HG02938 (cell line): ENCODE measurements at regions not wholly inside any gene's neighbourhood (a gene's known extent, or its start where the extent isn't known, plus 50 kb on each side); places are given as distances from the start of the nearest gene placed in this dataset.
"Not testable (repeated sequence)": the region's sequence is repeated elsewhere in the genome, so short reads cannot be mapped to it uniquely, and the experiment has no call there.

Experiments
- ATAC-seq: cut with Tn5 transposase; IDR thresholded peaks from one replicate; pipeline ENCODE4 v1.9.1; 2021; ENCODE audit warnings: mild to moderate bottlenecking, moderate library complexity; ENCODE audit not compliant: unreplicated experiment

- no peak for ATAC-seq
Measured at GRCh38 chr14:51341338-51341737, 101.3 kb downstream of the TMX1 start.

GRCh38 chr14:51342226-51342625 lies 102.2 kb downstream of the TMX1 start:
- ATAC-seq, result no peak

GRCh38 chr14:51351997-51352396 lies 112.0 kb downstream of the TMX1 start:
- ATAC-seq, result no peak

- ATAC-seq, result no peak
Measured at GRCh38 chr14:51353901-51354300, 113.9 kb downstream of the TMX1 start.

- no peak for ATAC-seq
Measured at GRCh38 chr14:51354846-51355245, 114.8 kb downstream of the TMX1 start.

GRCh38 chr14:51356381-51356780 lies 116.3 kb downstream of the TMX1 start:
- no peak for ATAC-seq

GRCh38 chr14:51357250-51357649 lies 117.2 kb downstream of the TMX1 start:
- no peak for ATAC-seq

- ATAC-seq, result no peak
Measured at GRCh38 chr14:51360592-51360991, 120.5 kb downstream of the TMX1 start.

GRCh38 chr14:51365241-51365965 lies 125.4 kb downstream of the TMX1 start:
- no peak for ATAC-seq

GRCh38 chr14:51366460-51366859 lies 126.4 kb downstream of the TMX1 start:
- ATAC-seq, result not testable (repeated sequence)

GRCh38 chr14:51366866-51367599 lies 127.0 kb downstream of the TMX1 start:
- not testable (repeated sequence) for ATAC-seq

GRCh38 chr14:51367600-51367931 lies 127.5 kb downstream of the TMX1 start:
- no peak for ATAC-seq

- ATAC-seq, result no peak
Measured at GRCh38 chr14:51368721-51369163, 128.7 kb downstream of the TMX1 start.

GRCh38 chr14:51369814-51370213 lies 129.8 kb downstream of the TMX1 start:
- ATAC-seq, result no peak

- no peak for ATAC-seq
Measured at GRCh38 chr14:51370758-51371386, 130.8 kb downstream of the TMX1 start.

GRCh38 chr14:51377186-51377585 lies 137.1 kb downstream of the TMX1 start:
- ATAC-seq, result not testable (repeated sequence)

- no peak for ATAC-seq
Measured at GRCh38 chr14:51382506-51382905, 142.5 kb downstream of the TMX1 start.

- ATAC-seq, result no peak
Measured at GRCh38 chr14:51386411-51386810, 146.4 kb downstream of the TMX1 start.

GRCh38 chr14:51386983-51387735 lies 147.1 kb downstream of the TMX1 start:
- no peak for ATAC-seq

GRCh38 chr14:51392416-51392815 lies 152.4 kb downstream of the TMX1 start:
- ATAC-seq, result no peak

- no peak for ATAC-seq
Measured at GRCh38 chr14:51394384-51394783, 154.3 kb downstream of the TMX1 start.
